ENCODE measurements at regions not wholly inside any gene's neighbourhood (a gene's known extent, or its start where the extent isn't known, plus 50 kb on each side); places are given as distances from the start of the nearest gene placed in this dataset.

- H3K9me1 ChIP-seq (ENCODE audit: control insufficient read depth, extremely low read depth, insufficient read depth, low read length) = no peaks in the 10 kb centered on the region
- no peaks in the 10 kb centered on the region for H3K79me2 ChIP-seq (ENCODE audit: control insufficient read depth, insufficient read depth, low read length)
- H3K4me3 ChIP-seq (ENCODE audit: control insufficient read depth in 2 of 3, extremely low read depth in 1 of 3, insufficient read depth in 2 of 3, low read depth in 1 of 3, low read length in 3 of 3) = no peak overlapping the region
These were observed 153.3 kb downstream of the ESM1 start for GRCh38 chr5:54832045-54832444.

GRCh38 chr5:54831233-54831632, 154.2 kb downstream of the ESM1 start:
- H3K4me1 ChIP-seq (ENCODE audit: control insufficient read depth, extremely low read depth, insufficient read depth, low read length) = no peaks in the 10 kb centered on the region
- H3K9me1 ChIP-seq (ENCODE audit: control insufficient read depth, extremely low read depth, insufficient read depth, low read length) = no peaks in the 10 kb centered on the region
- H3K79me2 ChIP-seq (ENCODE audit: control insufficient read depth, insufficient read depth, low read length) = no peaks in the 10 kb centered on the region
- H3K27ac ChIP-seq (ENCODE audit: control insufficient read depth, insufficient read depth, low read length) = no peak overlapping the region
- dilution Hi-C loops (cut with MboI; ENCODE audit: extremely low pct_ligation_motif_present, low sequenced_read_pairs) = no loop called here
- no peak overlapping the region for H3K4me2 ChIP-seq (ENCODE audit: control insufficient read depth, extremely low read depth, insufficient read depth, low read depth, low read length)
- no peak overlapping the region for H3K4me3 ChIP-seq (ENCODE audit: control insufficient read depth in 2 of 3, extremely low read depth in 1 of 3, insufficient read depth in 2 of 3, low read depth in 1 of 3, low read length in 3 of 3)
- no peak overlapping the region for H2AFZ ChIP-seq (ENCODE audit: control insufficient read depth, low read length)
- H4K20me1 ChIP-seq (ENCODE audit: control insufficient read depth, extremely low read depth, insufficient read depth, low read length) = no peaks in the 10 kb centered on the region
- H3K36me3 ChIP-seq (ENCODE audit: control insufficient read depth in 2 of 2, extremely low read depth in 1 of 2, insufficient read depth in 2 of 2, low read length in 2 of 2) = no peaks in the 10 kb centered on the region
- no peak overlapping the region for H3K9ac ChIP-seq (ENCODE audit: control insufficient read depth, extremely low read depth, insufficient read depth, low read length)
- no peaks in the 10 kb centered on the region for H3K27me3 ChIP-seq (ENCODE audit: control insufficient read depth, extremely low read depth, insufficient read depth, low read length)
- FAIRE-seq (no peak), DNase-seq (ENCODE audit: low read depth, low spot score) (no peak)
- no peak for TF ChIP-seq CTCF (optimal IDR thresholded peaks at IDR 0.05 in 1 of 3, IDR thresholded peaks at IDR 0.05 in 1 of 3, conservative IDR thresholded peaks at IDR 0.05 in 1 of 3; ENCODE audit: extremely low read depth in 1 of 3, insufficient read depth in 2 of 3, low read length in 3 of 3)
- TF ChIP-seq EZH2 (IDR thresholded peaks at IDR 0.05; ENCODE audit: low read length) = no peak
- H3K9me3 ChIP-seq (ENCODE audit: control insufficient read depth, low read depth, low read length) = no peaks in the 10 kb centered on the region

More at GRCh38 chr5:54832045-54832444, 153.3 kb downstream of the ESM1 start:
- H4K20me1 ChIP-seq (ENCODE audit: control insufficient read depth, extremely low read depth, insufficient read depth, low read length) = no peaks in the 10 kb centered on the region
- no peak for TF ChIP-seq EZH2 (IDR thresholded peaks at IDR 0.05; ENCODE audit: low read length)
- no peak for TF ChIP-seq CTCF (optimal IDR thresholded peaks at IDR 0.05 in 1 of 3, IDR thresholded peaks at IDR 0.05 in 1 of 3, conservative IDR thresholded peaks at IDR 0.05 in 1 of 3; ENCODE audit: extremely low read depth in 1 of 3, insufficient read depth in 2 of 3, low read length in 3 of 3)
- H3K9me3 ChIP-seq (ENCODE audit: control insufficient read depth, low read depth, low read length) = no peaks in the 10 kb centered on the region
- no peak overlapping the region for H3K27ac ChIP-seq (ENCODE audit: control insufficient read depth, insufficient read depth, low read length)
- FAIRE-seq (no peak), DNase-seq (ENCODE audit: low read depth, low spot score) (no peak)
- no peak overlapping the region for H3K4me2 ChIP-seq (ENCODE audit: control insufficient read depth, extremely low read depth, insufficient read depth, low read depth, low read length)
- no peak overlapping the region for H3K9ac ChIP-seq (ENCODE audit: control insufficient read depth, extremely low read depth, insufficient read depth, low read length)
- H3K4me1 ChIP-seq (ENCODE audit: control insufficient read depth, extremely low read depth, insufficient read depth, low read length) = no peaks in the 10 kb centered on the region
- H3K36me3 ChIP-seq (ENCODE audit: control insufficient read depth in 2 of 2, extremely low read depth in 1 of 2, insufficient read depth in 2 of 2, low read length in 2 of 2) = no peaks in the 10 kb centered on the region
- no peak overlapping the region for H2AFZ ChIP-seq (ENCODE audit: control insufficient read depth, low read length)
- no peaks in the 10 kb centered on the region for H3K27me3 ChIP-seq (ENCODE audit: control insufficient read depth, extremely low read depth, insufficient read depth, low read length)
- dilution Hi-C loops (cut with MboI; ENCODE audit: extremely low pct_ligation_motif_present, low sequenced_read_pairs) = no loop called here

Measured in keratinocyte (primary cell).